HL-60 (cell line): ENCODE measurements at regions not wholly inside any gene's neighbourhood (a gene's known extent, or its start where the extent isn't known, plus 50 kb on each side); places are given as distances from the start of the nearest gene placed in this dataset.

Experiments
- DNase-seq, 2 experiments: peaks; one replicate each; pipeline ENCODE4 v3.0.0-alpha.2; 2010 to 2020; ENCODE audit warnings: low read depth in 1 of 2, low spot score in 1 of 2
- H3K27ac ChIP-seq: fragments of 250-450 bp; sonication (Bioruptor Pico); replicated peaks from 2 replicates; pipeline ENCODE4 v1.5.1; 2020; ENCODE audit warnings: mild to moderate bottlenecking, moderate library complexity
- H3K27me3 ChIP-seq: fragments of 250-450 bp; sonication (Bioruptor Pico); 2 replicates; pipeline ENCODE4 v1.5.1; 2021; ENCODE audit warnings: mild to moderate bottlenecking, moderate library complexity; ENCODE audit not compliant: insufficient read depth, poor library complexity, severe bottlenecking
- H3K4me3 ChIP-seq: replicated peaks from 2 replicates; pipeline ENCODE4 v1.5.1; 2011; ENCODE audit warnings: mild to moderate bottlenecking, control low read depth, low read length; ENCODE audit not compliant: insufficient read depth
- GABPA ChIP-seq: IDR thresholded peaks from 2 replicates; pipeline ENCODE4 v1.6.1; 2012; ENCODE audit warnings: low read depth
- POLR2AphosphoS5 ChIP-seq: IDR thresholded peaks from 2 replicates; pipeline ENCODE4 v1.6.1; 2012; ENCODE audit warnings: low read depth
- SPI1 ChIP-seq: IDR thresholded peaks from 2 replicates; pipeline ENCODE4 v1.6.1; 2012; ENCODE audit warnings: low read depth, mild to moderate bottlenecking, borderline replicate concordance
- TF ChIP-seq, protein P1 (sequence below): IDR thresholded peaks from one replicate; pipeline ENCODE4 v1.5.1; 2011; ENCODE audit warnings: low read length, control low read depth, inconsistent platforms; ENCODE audit not compliant: insufficient read depth
- TF ChIP-seq, protein P2 (sequence below): IDR thresholded peaks from 2 replicates; pipeline ENCODE4 v1.6.1; 2012; ENCODE audit warnings: low read depth; ENCODE audit not compliant: insufficient replicate concordance

DNA sequence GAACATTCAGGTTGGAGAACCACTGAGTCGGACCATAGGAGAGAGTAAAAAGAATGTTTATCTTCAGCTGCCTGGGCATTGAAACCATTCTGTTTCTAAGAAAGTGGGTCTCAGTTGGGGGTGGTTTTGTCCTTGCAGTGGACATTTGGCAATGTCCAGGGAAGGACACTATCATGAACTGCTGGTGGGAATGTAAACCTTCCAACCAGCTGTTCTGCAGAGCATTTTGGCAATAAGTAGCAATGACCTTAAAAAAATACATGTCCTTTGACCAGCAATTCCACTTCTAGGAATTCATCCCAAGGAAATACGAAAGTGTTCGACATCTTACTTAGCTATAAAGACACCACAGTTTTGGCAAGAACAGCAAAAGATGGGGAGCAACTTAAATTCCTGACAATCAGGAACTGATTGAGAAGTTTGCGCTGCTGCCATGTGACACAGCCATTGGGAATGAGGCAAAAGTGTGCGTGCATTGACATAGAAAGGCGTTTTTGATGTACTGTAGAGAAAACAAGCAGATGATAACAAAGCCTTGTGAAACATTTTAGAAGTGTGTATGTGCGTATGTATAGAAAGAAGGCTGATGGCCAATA lies 82.9 kb upstream of the MAP1LC3B2 start:
- H3K4me3 ChIP-seq, result no peak overlapping the region
- no peaks in the 10 kb centered on the region for H3K27me3 ChIP-seq
- TF ChIP-seq SPI1, result no peak
- TF ChIP-seq, protein P1, sequence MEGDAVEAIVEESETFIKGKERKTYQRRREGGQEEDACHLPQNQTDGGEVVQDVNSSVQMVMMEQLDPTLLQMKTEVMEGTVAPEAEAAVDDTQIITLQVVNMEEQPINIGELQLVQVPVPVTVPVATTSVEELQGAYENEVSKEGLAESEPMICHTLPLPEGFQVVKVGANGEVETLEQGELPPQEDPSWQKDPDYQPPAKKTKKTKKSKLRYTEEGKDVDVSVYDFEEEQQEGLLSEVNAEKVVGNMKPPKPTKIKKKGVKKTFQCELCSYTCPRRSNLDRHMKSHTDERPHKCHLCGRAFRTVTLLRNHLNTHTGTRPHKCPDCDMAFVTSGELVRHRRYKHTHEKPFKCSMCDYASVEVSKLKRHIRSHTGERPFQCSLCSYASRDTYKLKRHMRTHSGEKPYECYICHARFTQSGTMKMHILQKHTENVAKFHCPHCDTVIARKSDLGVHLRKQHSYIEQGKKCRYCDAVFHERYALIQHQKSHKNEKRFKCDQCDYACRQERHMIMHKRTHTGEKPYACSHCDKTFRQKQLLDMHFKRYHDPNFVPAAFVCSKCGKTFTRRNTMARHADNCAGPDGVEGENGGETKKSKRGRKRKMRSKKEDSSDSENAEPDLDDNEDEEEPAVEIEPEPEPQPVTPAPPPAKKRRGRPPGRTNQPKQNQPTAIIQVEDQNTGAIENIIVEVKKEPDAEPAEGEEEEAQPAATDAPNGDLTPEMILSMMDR, result no peak
- TF ChIP-seq GABPA, result no peak
- no peak for DNase-seq
- H3K27ac ChIP-seq, result no peak overlapping the region

DNA sequence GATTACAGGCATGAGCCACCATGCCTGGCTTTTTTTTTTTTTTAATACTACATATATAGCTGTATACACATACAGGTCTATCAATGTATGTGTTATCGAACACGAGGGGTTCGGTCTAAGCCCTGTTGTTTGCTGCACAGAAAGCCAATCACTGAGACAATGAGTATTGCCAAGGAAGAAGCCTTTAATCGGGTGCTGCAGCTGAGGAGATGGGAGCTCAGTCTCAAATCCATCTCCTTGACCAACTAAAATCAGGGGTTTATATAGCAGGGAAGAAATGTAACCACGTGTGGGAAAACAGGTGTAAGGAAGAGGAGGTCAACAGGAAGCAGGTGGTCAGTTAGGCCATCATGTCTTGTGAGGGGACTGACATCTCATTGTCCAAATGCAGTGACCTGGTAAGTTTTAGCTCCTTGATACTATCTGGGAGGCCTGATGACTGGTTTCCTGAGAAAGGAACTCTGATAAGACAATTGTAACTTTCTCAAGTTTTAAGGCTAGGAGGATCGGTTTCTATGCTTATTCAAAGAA lies 80.9 kb upstream of the MAP1LC3B2 start:
- Histone ChIP-seq H3K4me3 (no peak overlapping the region), H3K27me3 (no peaks in the 10 kb centered on the region), H3K27ac (no peak overlapping the region)
- TF ChIP-seq, protein P1, result no peak
- TF ChIP-seq, protein P2, sequence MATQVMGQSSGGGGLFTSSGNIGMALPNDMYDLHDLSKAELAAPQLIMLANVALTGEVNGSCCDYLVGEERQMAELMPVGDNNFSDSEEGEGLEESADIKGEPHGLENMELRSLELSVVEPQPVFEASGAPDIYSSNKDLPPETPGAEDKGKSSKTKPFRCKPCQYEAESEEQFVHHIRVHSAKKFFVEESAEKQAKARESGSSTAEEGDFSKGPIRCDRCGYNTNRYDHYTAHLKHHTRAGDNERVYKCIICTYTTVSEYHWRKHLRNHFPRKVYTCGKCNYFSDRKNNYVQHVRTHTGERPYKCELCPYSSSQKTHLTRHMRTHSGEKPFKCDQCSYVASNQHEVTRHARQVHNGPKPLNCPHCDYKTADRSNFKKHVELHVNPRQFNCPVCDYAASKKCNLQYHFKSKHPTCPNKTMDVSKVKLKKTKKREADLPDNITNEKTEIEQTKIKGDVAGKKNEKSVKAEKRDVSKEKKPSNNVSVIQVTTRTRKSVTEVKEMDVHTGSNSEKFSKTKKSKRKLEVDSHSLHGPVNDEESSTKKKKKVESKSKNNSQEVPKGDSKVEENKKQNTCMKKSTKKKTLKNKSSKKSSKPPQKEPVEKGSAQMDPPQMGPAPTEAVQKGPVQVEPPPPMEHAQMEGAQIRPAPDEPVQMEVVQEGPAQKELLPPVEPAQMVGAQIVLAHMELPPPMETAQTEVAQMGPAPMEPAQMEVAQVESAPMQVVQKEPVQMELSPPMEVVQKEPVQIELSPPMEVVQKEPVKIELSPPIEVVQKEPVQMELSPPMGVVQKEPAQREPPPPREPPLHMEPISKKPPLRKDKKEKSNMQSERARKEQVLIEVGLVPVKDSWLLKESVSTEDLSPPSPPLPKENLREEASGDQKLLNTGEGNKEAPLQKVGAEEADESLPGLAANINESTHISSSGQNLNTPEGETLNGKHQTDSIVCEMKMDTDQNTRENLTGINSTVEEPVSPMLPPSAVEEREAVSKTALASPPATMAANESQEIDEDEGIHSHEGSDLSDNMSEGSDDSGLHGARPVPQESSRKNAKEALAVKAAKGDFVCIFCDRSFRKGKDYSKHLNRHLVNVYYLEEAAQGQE, result no peak
- TF ChIP-seq SPI1, result no peak
- no peak for TF ChIP-seq POLR2AphosphoS5
- no peak for TF ChIP-seq GABPA
- no peak for DNase-seq

DNA sequence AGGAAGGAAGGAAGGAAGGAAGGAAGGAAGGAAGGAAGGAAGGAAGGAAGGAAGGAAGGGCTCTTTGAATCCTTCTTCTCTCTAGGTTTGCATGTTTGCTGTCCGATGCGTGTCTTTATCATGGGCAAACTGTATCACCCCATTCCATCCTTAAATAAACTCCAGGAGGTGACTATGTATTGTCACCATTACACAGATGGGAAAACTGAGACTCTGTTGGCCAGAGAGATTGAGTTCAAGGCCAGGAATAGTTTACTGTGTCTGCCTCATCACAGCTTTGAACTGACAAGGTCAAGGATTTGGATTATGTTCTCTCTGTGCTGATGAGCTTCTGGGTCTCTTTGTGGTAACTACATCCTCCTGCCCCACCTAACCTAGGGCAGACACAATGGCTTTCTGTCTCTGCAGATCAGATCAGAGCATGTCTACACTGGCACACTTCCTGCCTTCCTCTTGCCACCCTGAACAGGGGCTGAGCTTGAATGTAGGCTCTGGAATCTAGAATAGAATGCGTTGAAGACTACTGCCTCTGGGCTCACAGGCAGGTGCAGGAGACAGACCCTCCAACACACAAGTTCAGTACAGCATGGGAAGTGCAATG lies 78.9 kb upstream of the MAP1LC3B2 start:
- H3K27me3 ChIP-seq, result no peaks in the 10 kb centered on the region
- no peak overlapping the region for H3K27ac ChIP-seq
- TF ChIP-seq, protein P2, result no peak
- TF ChIP-seq POLR2AphosphoS5, result no peak
- TF ChIP-seq SPI1, result no peak
- TF ChIP-seq GABPA, result no peak
- TF ChIP-seq, protein P1, result no peak
- DNase-seq, result no peak
- no peak overlapping the region for H3K4me3 ChIP-seq
